CD4-positive, alpha-beta T cell treated with Interleukin-17A for 1 hour (primary cell): ENCODE measurements at regions not wholly inside any gene's neighbourhood (a gene's known extent, or its start where the extent isn't known, plus 50 kb on each side); places are given as distances from the start of the nearest gene placed in this dataset.
"Not testable (repeated sequence)": the region's sequence is repeated elsewhere in the genome, so short reads cannot be mapped to it uniquely, and the experiment has no call there.

Source experiments
- DNase-seq: peaks from one replicate; pipeline ENCODE4 v3.0.0-alpha.2; 2020

- no peak for DNase-seq
Measured at GRCh38 chr10:4434105-4434504, 391.9 kb upstream of the AKR1E2 start.

GRCh38 chr10:4431114-4431863 is 394.7 kb upstream of the AKR1E2 start:
- DNase-seq = no peak

- no peak for DNase-seq
Measured at GRCh38 chr10:4429571-4429970, 396.4 kb upstream of the AKR1E2 start.

GRCh38 chr10:4427532-4427931 is 398.5 kb upstream of the AKR1E2 start:
- DNase-seq = no peak

GRCh38 chr10:4426866-4427265 is 399.1 kb upstream of the AKR1E2 start:
- DNase-seq = no peak

GRCh38 chr10:4409319-4409718 is 416.7 kb upstream of the AKR1E2 start:
- no peak for DNase-seq

- DNase-seq = no peak
Measured at GRCh38 chr10:4407783-4408182, 418.2 kb upstream of the AKR1E2 start.

- DNase-seq = no peak
Measured at GRCh38 chr10:4405828-4406227, 420.2 kb upstream of the AKR1E2 start.

GRCh38 chr10:4403638-4404252 is 422.3 kb upstream of the AKR1E2 start:
- no peak for DNase-seq

GRCh38 chr10:4401080-4401479 is 424.9 kb upstream of the AKR1E2 start:
- DNase-seq = not testable (repeated sequence)

GRCh38 chr10:4399556-4399955 is 426.5 kb upstream of the AKR1E2 start:
- DNase-seq = no peak

- no peak for DNase-seq
Measured at GRCh38 chr10:4398602-4399001, 427.4 kb upstream of the AKR1E2 start.

GRCh38 chr10:4397337-4397736 is 428.7 kb upstream of the AKR1E2 start:
- no peak for DNase-seq

- no peak for DNase-seq
Measured at GRCh38 chr10:4396401-4397283, 429.4 kb upstream of the AKR1E2 start.

- no peak for DNase-seq
Measured at GRCh38 chr10:4395731-4396130, 430.3 kb upstream of the AKR1E2 start.

- DNase-seq = not testable (repeated sequence)
Measured at GRCh38 chr10:4394455-4394854, 431.6 kb upstream of the AKR1E2 start.

GRCh38 chr10:4391683-4392082 is 434.3 kb upstream of the AKR1E2 start:
- DNase-seq = no peak

- no peak for DNase-seq
Measured at GRCh38 chr10:4390219-4390618, 435.8 kb upstream of the AKR1E2 start.

GRCh38 chr10:4385231-4385870 is 440.7 kb upstream of the AKR1E2 start:
- DNase-seq = no peak

- no peak for DNase-seq
Measured at GRCh38 chr10:4384245-4384644, 441.8 kb upstream of the AKR1E2 start.

- no peak for DNase-seq
Measured at GRCh38 chr10:4383651-4384098, 442.3 kb upstream of the AKR1E2 start.

GRCh38 chr10:4382811-4383210 is 443.2 kb upstream of the AKR1E2 start:
- DNase-seq = no peak

GRCh38 chr10:4373612-4374011 is 452.4 kb upstream of the AKR1E2 start:
- no peak for DNase-seq
